HCT116 (cell line): ENCODE measurements at regions not wholly inside any gene's neighbourhood (a gene's known extent, or its start where the extent isn't known, plus 50 kb on each side); places are given as distances from the start of the nearest gene placed in this dataset.

Experiments used
- ATAC-seq: fragments of 200-7000 bp; cut with Tn5 transposase; 2 replicates; pipeline ENCODE4 v1.9.1; 2020; ENCODE audit warnings: mild to moderate bottlenecking, moderate library complexity
- BruUV-seq: library from RNA; stranded (reverse); fragments of 400-500 nt; replicated peaks from 2 replicates; lab custom pipeline; 2021; lab: Mats Ljungman, UMichigan
- CTCF ChIA-PET: fragments of 300-600 bp; sonication (Branson Sonifier 250); formaldehyde crosslinking; loops from one replicate; lab custom pipeline; 2021; ENCODE audit warnings: antibody characterized with exemption; lab: Charles Lee
- POLR2A ChIA-PET: fragments of 300-600, 350-600 bp; sonication (Branson Sonifier 250); formaldehyde crosslinking; loops from one replicate; lab custom pipeline; 2021; ENCODE audit warnings: antibody characterized with exemption; lab: Charles Lee
- RAD21 ChIA-PET, 2 experiments: fragments of 300-600 bp; sonication (Branson Sonifier 250); formaldehyde crosslinking; loops; one replicate each; lab custom pipeline; 2023; ENCODE audit warnings: low total read pairs in 2 of 2; ENCODE audit not compliant: uncharacterized antibody in 2 of 2, unreplicated experiment in 2 of 2, low non-redundant PET in 1 of 2; lab: Charles Lee
- DNase-seq: peaks from one replicate; pipeline ENCODE4 v3.0.0-alpha.2; 2010; ENCODE audit warnings: low read depth, low spot score
- H2AFZ ChIP-seq: fragments of 200-600 bp; shearing (Covaris generic), sonication (generic); 2 replicates; pipeline ENCODE4 v1.6.1; 2017; ENCODE audit warnings: low read depth, mixed run types, mixed read lengths, antibody characterized with exemption, low read length; ENCODE audit not compliant: poor library complexity, severe bottlenecking
- H3K27ac ChIP-seq: 2 replicates; pipeline ENCODE4 v1.5.1; 2012; ENCODE audit warnings: low read depth, low read length
- H3K27me3 ChIP-seq: fragments of 200-600 bp; sonication (generic); 2 replicates; pipeline ENCODE4 v1.6.1; 2016; ENCODE audit warnings: mixed run types, low read length, mixed read lengths; ENCODE audit not compliant: insufficient read depth
- H3K36me3 ChIP-seq, 2 experiments: fragments of 200-500 bp in 1 of 2; fragments of 200-600 bp in 1 of 2; sonication (Bioruptor generic) in 1 of 2; sonication (generic) in 1 of 2; 2 replicates each; pipeline versions ENCODE4 v1.5.1 to v1.6.1; 2014 to 2016; ENCODE audit warnings: low read length in 2 of 2, inconsistent platforms in 1 of 2, mixed read lengths in 1 of 2, mixed run types in 1 of 2; ENCODE audit not compliant: insufficient read depth in 2 of 2, control insufficient read depth in 1 of 2
- H3K4me1 ChIP-seq, 2 experiments: fragments of 200-600 bp in 1 of 2; sonication (generic) in 1 of 2; 2 replicates each; pipeline versions ENCODE4 v1.5.1 to v1.6.1; 2012 to 2017; ENCODE audit warnings: low read length in 2 of 2, inconsistent platforms in 1 of 2, mild to moderate bottlenecking in 1 of 2, mixed read lengths in 1 of 2, mixed run types in 1 of 2, moderate library complexity in 1 of 2; ENCODE audit not compliant: insufficient read depth in 2 of 2, control insufficient read depth in 1 of 2
- H3K4me2 ChIP-seq: fragments of 200-600 bp; sonication (generic); 2 replicates; pipeline ENCODE4 v1.6.1; 2017; ENCODE audit warnings: mixed run types, low read length, mixed read lengths
- H3K4me3 ChIP-seq, 2 experiments: fragments of 200-600 bp in 1 of 2; sonication (generic) in 1 of 2; replicated peaks in 1 of 2; 2 replicates each; pipeline ENCODE4 v1.5.1; 2011 to 2016; ENCODE audit warnings: low read length in 2 of 2, control low read depth in 1 of 2, low read depth in 1 of 2, mild to moderate bottlenecking in 1 of 2, mixed read lengths in 1 of 2, mixed run types in 1 of 2
- H3K79me2 ChIP-seq: fragments of 200-600 bp; sonication (generic); 2 replicates; pipeline ENCODE4 v1.6.1; 2017; ENCODE audit warnings: mild to moderate bottlenecking, mixed run types, low read length, moderate library complexity, mixed read lengths; ENCODE audit not compliant: insufficient read depth
- H3K9ac ChIP-seq: fragments of 200-600 bp; sonication (generic); 2 replicates; pipeline ENCODE4 v1.6.1; 2016; ENCODE audit warnings: low read length, mixed read lengths
- H3K9me2 ChIP-seq: fragments of 200-600 bp; sonication (generic), shearing (Covaris generic); 2 replicates; pipeline ENCODE4 v1.6.1; 2017; ENCODE audit warnings: mixed run types, mild to moderate bottlenecking, moderate library complexity; ENCODE audit not compliant: insufficient read depth
- H3K9me3 ChIP-seq, 2 experiments: fragments of 200-500 bp in 1 of 2; fragments of 200-600 bp in 1 of 2; sonication (Bioruptor generic) in 1 of 2; sonication (generic) in 1 of 2; 2 replicates each; pipeline ENCODE4 v1.6.1; 2014 to 2017; ENCODE audit warnings: low read length in 2 of 2, mixed read lengths in 2 of 2, inconsistent platforms in 1 of 2, low read depth in 1 of 2, mild to moderate bottlenecking in 1 of 2, mixed run types in 1 of 2, moderate library complexity in 1 of 2; ENCODE audit not compliant: control insufficient read depth in 1 of 2, insufficient read depth in 1 of 2
- H4K20me1 ChIP-seq: fragments of 200-600 bp; sonication (generic), shearing (Covaris generic); 2 replicates; pipeline ENCODE4 v1.6.1; 2017; ENCODE audit warnings: mixed run types, mild to moderate bottlenecking, moderate library complexity; ENCODE audit not compliant: insufficient read depth
- CBX3 ChIP-seq: IDR thresholded peaks from 2 replicates; pipeline ENCODE4 v1.6.1; 2012; ENCODE audit warnings: low read depth
- CEBPB ChIP-seq: IDR thresholded peaks from 2 replicates; pipeline ENCODE4 v1.6.1; 2012; ENCODE audit warnings: low read depth
- ELF1 ChIP-seq: IDR thresholded peaks from 2 replicates; pipeline ENCODE4 v1.6.1; 2012; ENCODE audit warnings: low read depth, borderline replicate concordance
- EZH2 ChIP-seq: fragments of 200-600 bp; sonication (generic); IDR thresholded peaks from 2 replicates; pipeline ENCODE4 v1.6.1; 2017; ENCODE audit warnings: antibody characterized with exemption, mixed run types
- JUND ChIP-seq: IDR thresholded peaks from 2 replicates; pipeline ENCODE4 v1.6.1; 2012
- POLR2A ChIP-seq: IDR thresholded peaks from 2 replicates; pipeline ENCODE4 v1.7.0; 2011; ENCODE audit warnings: borderline replicate concordance; ENCODE audit not compliant: insufficient read depth, insufficient read length; ENCODE audit errors: extremely low read depth
- POLR2AphosphoS5 ChIP-seq: IDR thresholded peaks from 2 replicates; pipeline ENCODE4 v1.6.1; 2011; ENCODE audit warnings: mild to moderate bottlenecking, low read depth, low read length, moderate library complexity
- TCF7L2 ChIP-seq: IDR thresholded peaks from 2 replicates; pipeline ENCODE4 v1.7.0; 2011; ENCODE audit warnings: borderline replicate concordance, inconsistent platforms; ENCODE audit not compliant: insufficient read depth, insufficient read length; ENCODE audit errors: extremely low read depth
- YY1 ChIP-seq: IDR thresholded peaks from 2 replicates; pipeline ENCODE4 v1.6.1; 2011; ENCODE audit warnings: low read length, low read depth, moderate library complexity, mild to moderate bottlenecking; ENCODE audit not compliant: insufficient replicate concordance; ENCODE audit errors: extremely low read depth
- ZFX ChIP-seq: fragments of 450-650 bp; IDR thresholded peaks from 2 replicates; pipeline ENCODE4 v1.6.1; 2017
- ZNF274 ChIP-seq: fragments of 200-500 bp; sonication (Bioruptor generic); IDR thresholded peaks from 2 replicates; pipeline ENCODE4 v1.6.1; 2014; ENCODE audit warnings: mild to moderate bottlenecking, low read depth, low read length, inconsistent platforms
- intact Hi-C: fragments of 100-400 bp; cut with micrococcal nuclease; formaldehyde crosslinking; loops from 2 replicates; pipeline ENCODE4 v1.10.0; 2022
- TF ChIP-seq, protein P1 (sequence below), 3 experiments: fragments of 200-600 bp in 1 of 3; sonication (generic) in 1 of 3; IDR thresholded peaks in 2 of 3; conservative IDR thresholded peaks in 1 of 3; 2 replicates each; pipeline ENCODE4 v1.5.1; 2012 to 2017; ENCODE audit warnings: low read depth in 2 of 3, low read length in 2 of 3, antibody characterized with exemption in 1 of 3, borderline replicate concordance in 1 of 3, control low read depth in 1 of 3, mild to moderate bottlenecking in 1 of 3, mixed read lengths in 1 of 3, mixed run types in 1 of 3, moderate library complexity in 1 of 3; ENCODE audit not compliant: insufficient read depth in 1 of 3
- TF ChIP-seq, protein P2 (sequence below): IDR thresholded peaks from 2 replicates; pipeline ENCODE4 v1.6.1; 2012
- TF ChIP-seq, protein P3 (sequence below): IDR thresholded peaks from 2 replicates; pipeline ENCODE4 v1.6.1; 2012

DNA sequence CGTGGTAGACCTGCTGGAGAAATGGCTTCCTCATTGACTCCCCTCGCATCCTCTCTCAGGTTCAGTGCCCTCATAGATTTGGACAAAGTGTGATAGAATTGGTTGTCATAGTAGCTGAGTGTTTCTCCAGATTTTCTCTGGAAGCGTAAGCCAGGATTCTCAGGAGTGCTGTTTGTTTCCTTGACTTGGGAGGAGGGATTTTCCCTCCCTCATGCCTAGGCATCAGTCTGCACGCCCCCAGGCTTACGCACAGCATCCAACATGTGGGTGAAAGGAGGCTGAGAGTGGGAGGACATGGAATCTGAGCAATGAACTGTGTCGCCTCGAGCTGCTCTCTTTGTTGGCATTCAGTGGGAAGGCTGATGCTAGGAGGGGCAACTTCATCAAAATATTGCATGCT, 503.5 kb downstream of the LTN1 start:
- POLR2A ChIA-PET, result no interaction called here
- peaks cover 7 to 26% of the 10 kb centered on the region in 2 experiments; a peak in 2 of 4 replicates for H3K9me3 ChIP-seq
- no TSS peak for BruUV-seq

More for the DNA sequence above, 503.5 kb downstream of the LTN1 start:
- DNase-seq (no peak), ATAC-seq (no peak)
- no peak overlapping the region for H3K4me2 ChIP-seq
- intact Hi-C loops, result no loop called here
- TF ChIP-seq ZNF274 (no peak), EZH2 (no peak), ZFX (no peak), ELF1 (no peak), TCF7L2 (no peak), CEBPB (no peak), POLR2AphosphoS5 (no peak), JUND (no peak), YY1 (no peak), POLR2A (no peak), CBX3 (no peak)
- TF ChIP-seq, protein P1, sequence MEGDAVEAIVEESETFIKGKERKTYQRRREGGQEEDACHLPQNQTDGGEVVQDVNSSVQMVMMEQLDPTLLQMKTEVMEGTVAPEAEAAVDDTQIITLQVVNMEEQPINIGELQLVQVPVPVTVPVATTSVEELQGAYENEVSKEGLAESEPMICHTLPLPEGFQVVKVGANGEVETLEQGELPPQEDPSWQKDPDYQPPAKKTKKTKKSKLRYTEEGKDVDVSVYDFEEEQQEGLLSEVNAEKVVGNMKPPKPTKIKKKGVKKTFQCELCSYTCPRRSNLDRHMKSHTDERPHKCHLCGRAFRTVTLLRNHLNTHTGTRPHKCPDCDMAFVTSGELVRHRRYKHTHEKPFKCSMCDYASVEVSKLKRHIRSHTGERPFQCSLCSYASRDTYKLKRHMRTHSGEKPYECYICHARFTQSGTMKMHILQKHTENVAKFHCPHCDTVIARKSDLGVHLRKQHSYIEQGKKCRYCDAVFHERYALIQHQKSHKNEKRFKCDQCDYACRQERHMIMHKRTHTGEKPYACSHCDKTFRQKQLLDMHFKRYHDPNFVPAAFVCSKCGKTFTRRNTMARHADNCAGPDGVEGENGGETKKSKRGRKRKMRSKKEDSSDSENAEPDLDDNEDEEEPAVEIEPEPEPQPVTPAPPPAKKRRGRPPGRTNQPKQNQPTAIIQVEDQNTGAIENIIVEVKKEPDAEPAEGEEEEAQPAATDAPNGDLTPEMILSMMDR (IDR thresholded peaks at IDR 0.05 in 2 of 3, conservative IDR thresholded peaks at IDR 0.05 in 1 of 3; ENCODE audit: borderline replicate concordance in 1 of 3, insufficient read depth in 1 of 3, low read depth in 2 of 3, low read length in 2 of 3), result no peak
- TF ChIP-seq, protein P2, sequence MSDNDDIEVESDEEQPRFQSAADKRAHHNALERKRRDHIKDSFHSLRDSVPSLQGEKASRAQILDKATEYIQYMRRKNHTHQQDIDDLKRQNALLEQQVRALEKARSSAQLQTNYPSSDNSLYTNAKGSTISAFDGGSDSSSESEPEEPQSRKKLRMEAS, result no peak
- TF ChIP-seq, protein P3, sequence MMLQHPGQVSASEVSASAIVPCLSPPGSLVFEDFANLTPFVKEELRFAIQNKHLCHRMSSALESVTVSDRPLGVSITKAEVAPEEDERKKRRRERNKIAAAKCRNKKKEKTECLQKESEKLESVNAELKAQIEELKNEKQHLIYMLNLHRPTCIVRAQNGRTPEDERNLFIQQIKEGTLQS, result no peak
- H3K4me1 ChIP-seq, result no peaks in the 10 kb centered on the region
- no peaks in the 10 kb centered on the region for H3K79me2 ChIP-seq
- H3K27me3 ChIP-seq, result no peaks in the 10 kb centered on the region
- ChIA-PET CTCF (no interaction called here), RAD21 (no interaction called here)
- H3K36me3 ChIP-seq, result no peaks in the 10 kb centered on the region
- H3K9me2 ChIP-seq, result no peaks in the 10 kb centered on the region
- no peak overlapping the region for H3K4me3 ChIP-seq
- no peaks in the 10 kb centered on the region for H4K20me1 ChIP-seq
- no peak overlapping the region for H3K27ac ChIP-seq
- no peak overlapping the region for H3K9ac ChIP-seq
- H2AFZ ChIP-seq, result no peak overlapping the region
